ENCODE measurements at regions not wholly inside any gene's neighbourhood (a gene's known extent, or its start where the extent isn't known, plus 50 kb on each side); places are given as distances from the start of the nearest gene placed in this dataset.

- H3K4me2 ChIP-seq (ENCODE audit: low read length): no peak overlapping the region
- H3K9me3 ChIP-seq (ENCODE audit: low read length): no peaks in the 10 kb centered on the region
- no peaks in the 10 kb centered on the region for H4K20me1 ChIP-seq (ENCODE audit: insufficient read depth)
These were observed 969.1 kb upstream of the PCDH10 start for GRCh38 chr4:132180020-132180427.

GRCh38 chr4:132195176-132195575 is 953.9 kb upstream of the PCDH10 start:
- Histone ChIP-seq H3K27ac (ENCODE audit: low read length) (no peak overlapping the region), H3K79me2 (replicated peaks; ENCODE audit: insufficient read depth, low read length) (no peaks in the 10 kb centered on the region), H3K9me2 (ENCODE audit: insufficient read depth, low read length) (no peaks in the 10 kb centered on the region), H4K20me1 (ENCODE audit: insufficient read depth) (no peaks in the 10 kb centered on the region), H3K9me3 (ENCODE audit: low read length) (no peaks in the 10 kb centered on the region), H3F3A (ENCODE audit: insufficient read depth, low read length, poor library complexity, severe bottlenecking) (no peaks in the 10 kb centered on the region), H3K27me3 (ENCODE audit: insufficient read depth, low read depth, low read length) (no peaks in the 10 kb centered on the region), H3K4me2 (ENCODE audit: low read length) (no peak overlapping the region), H3K36me3 (ENCODE audit: insufficient read depth, low read length) (no peaks in the 10 kb centered on the region), H3K4me3 (ENCODE audit: low read length) (no peak overlapping the region), H3K9ac (ENCODE audit: low read length) (no peak overlapping the region), H2AFZ (ENCODE audit: low read depth, low read length) (no peak overlapping the region)
- TF ChIP-seq EZH2 (IDR thresholded peaks at IDR 0.05; ENCODE audit: borderline replicate concordance, insufficient read depth, low read length, poor library complexity, severe bottlenecking): no peak
- no peak for TF ChIP-seq MXI1 (conservative IDR thresholded peaks at IDR 0.05; ENCODE audit: poor library complexity, severe bottlenecking)
- no peak for TF ChIP-seq CTCF (IDR thresholded peaks at IDR 0.05; ENCODE audit: poor library complexity, severe bottlenecking)

More at GRCh38 chr4:132180020-132180427, 969.1 kb upstream of the PCDH10 start:
- H3K27me3 ChIP-seq (ENCODE audit: insufficient read depth, low read depth, low read length): no peaks in the 10 kb centered on the region
- H3K4me3 ChIP-seq (ENCODE audit: low read length): no peak overlapping the region
- H3K9ac ChIP-seq (ENCODE audit: low read length): no peak overlapping the region
- H3K36me3 ChIP-seq (ENCODE audit: insufficient read depth, low read length): no peaks in the 10 kb centered on the region
- no peaks in the 10 kb centered on the region for H3K79me2 ChIP-seq (replicated peaks; ENCODE audit: insufficient read depth, low read length)
- no peaks in the 10 kb centered on the region for H3F3A ChIP-seq (ENCODE audit: insufficient read depth, low read length, poor library complexity, severe bottlenecking)
- H3K27ac ChIP-seq (ENCODE audit: low read length): no peak overlapping the region
- no peak overlapping the region for H2AFZ ChIP-seq (ENCODE audit: low read depth, low read length)
- TF ChIP-seq CTCF (IDR thresholded peaks at IDR 0.05; ENCODE audit: poor library complexity, severe bottlenecking) (no peak), TAF1 (IDR thresholded peaks at IDR 0.05; ENCODE audit: low read depth) (no peak), REST (IDR thresholded peaks at IDR 0.05; ENCODE audit: borderline replicate concordance) (no peak), SMC3 (conservative IDR thresholded peaks at IDR 0.05; ENCODE audit: poor library complexity) (no peak), POLR2AphosphoS5 (IDR thresholded peaks at IDR 0.05) (no peak), EP300 (conservative IDR thresholded peaks at IDR 0.05; ENCODE audit: poor library complexity, severe bottlenecking) (no peak), RAD21 (conservative IDR thresholded peaks at IDR 0.05) (no peak), MXI1 (conservative IDR thresholded peaks at IDR 0.05; ENCODE audit: poor library complexity, severe bottlenecking) (no peak)
- H3K9me2 ChIP-seq (ENCODE audit: insufficient read depth, low read length): no peaks in the 10 kb centered on the region
